ENCODE measurements at regions not wholly inside any gene's neighbourhood (a gene's known extent, or its start where the extent isn't known, plus 50 kb on each side); places are given as distances from the start of the nearest gene placed in this dataset.

GRCh38 chr6:144534180-144534579, 249.0 kb downstream of the UTRN start:
- DNase-seq (no peak), ATAC-seq (no peak)
- Histone ChIP-seq H3K9ac (ENCODE audit: low read length) (no peak overlapping the region), H3K9me2 (replicated peaks; ENCODE audit: low read length) (no peaks in the 10 kb centered on the region), H3K27me3 (ENCODE audit: low read length) (no peaks in the 10 kb centered on the region), H4K20me1 (ENCODE audit: low read length) (no peaks in the 10 kb centered on the region), H3F3A (ENCODE audit: low read length, unreplicated experiment) (no peaks in the 10 kb centered on the region), H2AFZ (ENCODE audit: low read length) (no peak overlapping the region), H3K36me3 (ENCODE audit: low read depth, low read length) (peaks cover 4% of the 10 kb centered on the region), H3K79me2 (ENCODE audit: low read length) (no peaks in the 10 kb centered on the region), H3K4me1 (ENCODE audit: insufficient read depth, low read length) (no peaks in the 10 kb centered on the region), H3K4me3 (ENCODE audit: low read length) (no peak overlapping the region), H3K27ac (ENCODE audit: low read length) (no peak overlapping the region), H3K9me3 (ENCODE audit: low read length) (no peaks in the 10 kb centered on the region), H3K4me2 (ENCODE audit: low read length) (no peak overlapping the region)
- POLR2A ChIA-PET (ENCODE audit: unreplicated experiment), result no interaction called here
- BruUV-seq (replicated peaks), result no TSS peak
- CTCF ChIA-PET, result no interaction called here
- intact Hi-C loops (cut with micrococcal nuclease), result no loop called here
- TF ChIP-seq EZH2 (IDR thresholded peaks at IDR 0.05; ENCODE audit: low read length, unreplicated experiment) (no peak), CTCF (conservative IDR thresholded peaks at IDR 0.05; ENCODE audit: low read depth, low read length) (no peak), EZH2phosphoT487 (IDR thresholded peaks at IDR 0.05; ENCODE audit: borderline replicate concordance, low read length) (no peak)

- POLR2A ChIA-PET (ENCODE audit: unreplicated experiment), result no interaction called here
- peaks cover 8% of the 10 kb centered on the region; the same call in 1 of the 2 replicates for H3K36me3 ChIP-seq (ENCODE audit: low read depth, low read length)
- no peaks in the 10 kb centered on the region for H3K27me3 ChIP-seq (ENCODE audit: low read length)
- H3K4me1 ChIP-seq (ENCODE audit: insufficient read depth, low read length), result no peaks in the 10 kb centered on the region
- intact Hi-C loops (cut with micrococcal nuclease), result no loop called here
- DNase-seq, result no peak
- H3K9me2 ChIP-seq (replicated peaks; ENCODE audit: low read length), result no peaks in the 10 kb centered on the region
- CTCF ChIA-PET, result no interaction called here
- H3K79me2 ChIP-seq (ENCODE audit: low read length), result no peaks in the 10 kb centered on the region
- H3K9me3 ChIP-seq (ENCODE audit: low read length), result no peaks in the 10 kb centered on the region
- BruUV-seq (replicated peaks), result no TSS peak
- H3K9ac ChIP-seq (ENCODE audit: low read length), result no peak overlapping the region
- H3K4me2 ChIP-seq (ENCODE audit: low read length), result no peak overlapping the region
- no peak overlapping the region for H3K27ac ChIP-seq (ENCODE audit: low read length)
- H3K4me3 ChIP-seq (ENCODE audit: low read length), result no peak overlapping the region
- no peak overlapping the region for H2AFZ ChIP-seq (ENCODE audit: low read length)
- H3F3A ChIP-seq (ENCODE audit: low read length, unreplicated experiment), result no peaks in the 10 kb centered on the region
- H4K20me1 ChIP-seq (ENCODE audit: low read length), result no peaks in the 10 kb centered on the region
- no peak for TF ChIP-seq EZH2phosphoT487 (IDR thresholded peaks at IDR 0.05; ENCODE audit: borderline replicate concordance, low read length)
- no peak for TF ChIP-seq CTCF (conservative IDR thresholded peaks at IDR 0.05; ENCODE audit: low read depth, low read length)
- no peak for TF ChIP-seq EZH2 (IDR thresholded peaks at IDR 0.05; ENCODE audit: low read length, unreplicated experiment)
- no peak for ATAC-seq
These were observed 250.5 kb downstream of the UTRN start for GRCh38 chr6:144535630-144536029.

- CTCF ChIA-PET, result no interaction called here
These were observed 250.9 kb downstream of the UTRN start for GRCh38 chr6:144536079-144536478.

More at GRCh38 chr6:144536079-144536478, 250.9 kb downstream of the UTRN start:
- H3K27me3 ChIP-seq (ENCODE audit: low read length), result no peaks in the 10 kb centered on the region
- peaks cover 8% of the 10 kb centered on the region; the same call in 1 of the 2 replicates for H3K36me3 ChIP-seq (ENCODE audit: low read depth, low read length)
- ATAC-seq (no peak), DNase-seq (no peak)
- no peak overlapping the region for H3K4me3 ChIP-seq (ENCODE audit: low read length)
- intact Hi-C loops (cut with micrococcal nuclease), result no loop called here
- no peaks in the 10 kb centered on the region for H3K79me2 ChIP-seq (ENCODE audit: low read length)
- no peak overlapping the region for H3K4me2 ChIP-seq (ENCODE audit: low read length)
- H2AFZ ChIP-seq (ENCODE audit: low read length), result no peak overlapping the region
- H3K4me1 ChIP-seq (ENCODE audit: insufficient read depth, low read length), result no peaks in the 10 kb centered on the region
- no peaks in the 10 kb centered on the region for H3K9me3 ChIP-seq (ENCODE audit: low read length)
- H4K20me1 ChIP-seq (ENCODE audit: low read length), result no peaks in the 10 kb centered on the region
- no peaks in the 10 kb centered on the region for H3F3A ChIP-seq (ENCODE audit: low read length, unreplicated experiment)
- POLR2A ChIA-PET (ENCODE audit: unreplicated experiment), result no interaction called here
- no peak overlapping the region for H3K9ac ChIP-seq (ENCODE audit: low read length)
- BruUV-seq (replicated peaks), result no TSS peak
- TF ChIP-seq EZH2phosphoT487 (IDR thresholded peaks at IDR 0.05; ENCODE audit: borderline replicate concordance, low read length), result no peak
- TF ChIP-seq EZH2 (IDR thresholded peaks at IDR 0.05; ENCODE audit: low read length, unreplicated experiment), result no peak
- no peaks in the 10 kb centered on the region for H3K9me2 ChIP-seq (replicated peaks; ENCODE audit: low read length)
- H3K27ac ChIP-seq (ENCODE audit: low read length), result no peak overlapping the region

Data from PC-3 (cell line).